DMS 273 (cell line): ENCODE measurements at regions not wholly inside any gene's neighbourhood (a gene's known extent, or its start where the extent isn't known, plus 50 kb on each side); places are given as distances from the start of the nearest gene placed in this dataset.
A peak's percentile ranks its signal among the peaks of the same experiment; 100 is the strongest.
"Not testable (repeated sequence)": the region's sequence is repeated elsewhere in the genome, so short reads cannot be mapped to it uniquely, and the experiment has no call there.

Source experiments
- DNase-seq: peaks from one replicate; lab custom pipeline; 2025; ENCODE audit not compliant: unreplicated experiment; lab: John Stamatoyannopoulos, UW

- peak; percentile 0 for DNase-seq
Measured at GRCh38 chr4:34953145-34953799, 1291.0 kb downstream of the ARAP2 start.

GRCh38 chr4:34964613-34965012, 1279.7 kb downstream of the ARAP2 start:
- DNase-seq = no peak

GRCh38 chr4:34972189-34972588, 1272.1 kb downstream of the ARAP2 start:
- DNase-seq = no peak

- DNase-seq = no peak
Measured at GRCh38 chr4:34973650-34974312, 1270.5 kb downstream of the ARAP2 start.

- no peak for DNase-seq
Measured at GRCh38 chr4:34974313-34974680, 1270.0 kb downstream of the ARAP2 start.

GRCh38 chr4:35021222-35021621, 1223.1 kb downstream of the ARAP2 start:
- not testable (repeated sequence) for DNase-seq

GRCh38 chr4:35025152-35025834, 1219.0 kb downstream of the ARAP2 start:
- no peak for DNase-seq

- no peak for DNase-seq
Measured at GRCh38 chr4:35038079-35038805, 1206.1 kb downstream of the ARAP2 start.

GRCh38 chr4:35038845-35039244, 1205.5 kb downstream of the ARAP2 start:
- no peak for DNase-seq

- no peak for DNase-seq
Measured at GRCh38 chr4:35052546-35052945, 1191.8 kb downstream of the ARAP2 start.

- no peak for DNase-seq
Measured at GRCh38 chr4:35063031-35063570, 1181.2 kb downstream of the ARAP2 start.

GRCh38 chr4:35066406-35066805, 1177.9 kb downstream of the ARAP2 start:
- no peak for DNase-seq

GRCh38 chr4:35080799-35081198, 1163.5 kb downstream of the ARAP2 start:
- DNase-seq = no peak

- DNase-seq = no peak
Measured at GRCh38 chr4:35087218-35087617, 1157.1 kb downstream of the ARAP2 start.

GRCh38 chr4:35100932-35101331, 1143.4 kb downstream of the ARAP2 start:
- DNase-seq = no peak

GRCh38 chr4:35102066-35102465, 1142.2 kb downstream of the ARAP2 start:
- no peak for DNase-seq

GRCh38 chr4:35105486-35105885, 1138.8 kb downstream of the ARAP2 start:
- DNase-seq = no peak

GRCh38 chr4:35106091-35106734, 1138.1 kb downstream of the ARAP2 start:
- DNase-seq = no peak

GRCh38 chr4:35124106-35124505, 1120.2 kb downstream of the ARAP2 start:
- DNase-seq = no peak

GRCh38 chr4:35125995-35126712, 1118.2 kb downstream of the ARAP2 start:
- no peak for DNase-seq
